Tibial nerve (tissue), 3 donors: ENCODE measurements at regions not wholly inside any gene's neighbourhood (a gene's known extent, or its start where the extent isn't known, plus 50 kb on each side); places are given as distances from the start of the nearest gene placed in this dataset.

Source experiments
- POLR2A ChIP-seq, 2 donors: fragments of 450-650 bp; IDR thresholded peaks; one replicate each; pipeline ENCODE4 v1.6.1; 2017; ENCODE audit warnings: antibody characterized with exemption in 2 of 2, mild to moderate bottlenecking in 2 of 2, moderate library complexity in 2 of 2
- TF ChIP-seq, protein P1 (sequence below), 5 experiments: fragments of 200-600 bp in 3 of 5; fragments of 450-650 bp in 2 of 5; sonication (generic) in 3 of 5; IDR thresholded peaks; one replicate each; pipeline ENCODE4 v1.5.1; 2016 to 2019; ENCODE audit warnings: antibody characterized with exemption in 5 of 5, mild to moderate bottlenecking in 3 of 5, moderate library complexity in 2 of 5

GRCh38 chr1:221998781-221999180 is 256.9 kb upstream of the DUSP10 start:
- TF ChIP-seq, protein P1, sequence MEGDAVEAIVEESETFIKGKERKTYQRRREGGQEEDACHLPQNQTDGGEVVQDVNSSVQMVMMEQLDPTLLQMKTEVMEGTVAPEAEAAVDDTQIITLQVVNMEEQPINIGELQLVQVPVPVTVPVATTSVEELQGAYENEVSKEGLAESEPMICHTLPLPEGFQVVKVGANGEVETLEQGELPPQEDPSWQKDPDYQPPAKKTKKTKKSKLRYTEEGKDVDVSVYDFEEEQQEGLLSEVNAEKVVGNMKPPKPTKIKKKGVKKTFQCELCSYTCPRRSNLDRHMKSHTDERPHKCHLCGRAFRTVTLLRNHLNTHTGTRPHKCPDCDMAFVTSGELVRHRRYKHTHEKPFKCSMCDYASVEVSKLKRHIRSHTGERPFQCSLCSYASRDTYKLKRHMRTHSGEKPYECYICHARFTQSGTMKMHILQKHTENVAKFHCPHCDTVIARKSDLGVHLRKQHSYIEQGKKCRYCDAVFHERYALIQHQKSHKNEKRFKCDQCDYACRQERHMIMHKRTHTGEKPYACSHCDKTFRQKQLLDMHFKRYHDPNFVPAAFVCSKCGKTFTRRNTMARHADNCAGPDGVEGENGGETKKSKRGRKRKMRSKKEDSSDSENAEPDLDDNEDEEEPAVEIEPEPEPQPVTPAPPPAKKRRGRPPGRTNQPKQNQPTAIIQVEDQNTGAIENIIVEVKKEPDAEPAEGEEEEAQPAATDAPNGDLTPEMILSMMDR (IDR thresholded peaks at IDR 0.05), result no peak
- TF ChIP-seq POLR2A (IDR thresholded peaks at IDR 0.05), result no peak
